ENCODE measurements at regions not wholly inside any gene's neighbourhood (a gene's known extent, or its start where the extent isn't known, plus 50 kb on each side); places are given as distances from the start of the nearest gene placed in this dataset.

DNA sequence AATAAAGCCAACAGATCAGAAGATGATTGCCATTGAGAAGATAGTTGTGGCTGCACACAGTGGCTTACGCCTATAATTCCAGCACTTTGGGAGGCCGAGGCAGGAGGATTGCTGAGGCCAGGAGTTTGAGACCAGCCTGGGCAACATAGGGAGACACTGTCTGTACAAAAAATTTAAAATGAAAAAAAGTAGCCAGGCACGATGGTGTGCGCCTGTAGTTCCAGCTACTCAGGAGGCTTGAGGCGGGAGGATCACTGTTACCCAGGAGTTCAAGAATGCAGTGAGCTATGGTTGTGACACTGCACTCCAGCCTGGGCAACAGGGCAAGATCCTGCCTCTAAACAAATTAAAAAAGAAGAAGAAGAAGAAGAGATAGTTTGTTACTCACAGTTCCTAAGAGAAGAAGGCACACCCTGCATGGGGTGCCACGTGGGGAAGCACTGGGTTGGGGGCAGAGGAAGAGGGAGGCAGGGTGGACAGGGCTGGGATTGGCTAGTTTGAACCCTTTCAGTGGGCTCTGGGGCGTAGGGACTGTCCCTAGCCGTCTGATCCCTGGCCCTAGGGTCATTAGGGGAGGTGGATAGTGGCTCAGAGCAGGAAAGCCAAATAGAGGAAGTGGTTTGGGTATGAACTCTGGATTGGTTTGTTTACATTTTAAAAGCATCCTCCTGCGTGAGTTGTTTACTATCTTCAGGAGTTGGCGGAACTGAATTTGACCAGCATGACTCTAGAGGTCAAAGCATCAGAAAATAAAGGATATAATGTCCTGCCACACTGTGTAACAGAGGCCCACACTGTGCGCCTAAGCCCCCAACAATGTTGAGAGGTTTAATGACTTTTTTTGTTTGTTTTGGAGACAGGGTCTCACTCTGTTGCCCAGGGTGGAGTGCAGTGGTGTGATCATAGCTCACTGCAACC is 60.5 kb upstream of the MEDAG start:
- peak; percentile 59 for DNase-seq (ENCODE audit: low spot score)

DNA sequence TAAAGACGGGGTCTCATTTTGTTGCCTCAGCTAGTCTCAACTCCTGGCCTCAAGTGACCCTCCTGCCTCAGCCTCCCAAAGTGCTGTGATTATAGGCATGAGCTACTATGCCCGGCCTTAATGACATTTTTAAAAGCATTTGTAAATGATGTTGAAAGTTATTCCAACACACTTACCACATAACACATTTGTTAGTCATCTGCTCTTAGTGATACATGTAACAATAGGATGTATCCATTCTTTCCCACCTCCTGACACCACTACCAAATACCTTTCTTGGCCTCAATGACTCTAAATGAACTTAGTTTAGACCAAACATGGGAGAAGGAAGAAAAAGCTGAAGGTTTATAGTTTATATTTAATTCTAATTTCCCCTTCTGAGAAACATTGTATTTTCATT is 59.8 kb upstream of the MEDAG start:
- peak; percentile 53 for DNase-seq (ENCODE audit: low spot score)

DNA sequence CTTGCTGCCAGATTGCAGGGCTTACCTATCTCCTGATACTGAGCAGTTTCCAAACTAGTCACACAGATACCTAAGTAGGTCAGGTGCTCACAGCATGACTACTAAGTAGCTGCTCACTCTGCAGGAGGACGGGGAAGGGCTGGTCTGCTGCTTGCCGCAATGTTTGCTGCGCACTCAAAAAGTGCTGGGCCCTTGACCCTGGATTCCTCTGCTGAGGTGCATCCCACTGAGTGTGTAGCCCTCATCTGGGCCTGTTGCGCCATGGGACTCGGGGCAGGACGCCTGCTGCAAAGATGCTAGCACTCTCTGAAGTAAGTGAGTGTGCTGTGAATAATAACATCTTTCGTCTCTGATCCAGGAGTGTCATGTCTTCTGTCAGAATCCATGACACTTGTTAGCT is 59.2 kb upstream of the MEDAG start:
- no peak for DNase-seq (ENCODE audit: low spot score)

DNA sequence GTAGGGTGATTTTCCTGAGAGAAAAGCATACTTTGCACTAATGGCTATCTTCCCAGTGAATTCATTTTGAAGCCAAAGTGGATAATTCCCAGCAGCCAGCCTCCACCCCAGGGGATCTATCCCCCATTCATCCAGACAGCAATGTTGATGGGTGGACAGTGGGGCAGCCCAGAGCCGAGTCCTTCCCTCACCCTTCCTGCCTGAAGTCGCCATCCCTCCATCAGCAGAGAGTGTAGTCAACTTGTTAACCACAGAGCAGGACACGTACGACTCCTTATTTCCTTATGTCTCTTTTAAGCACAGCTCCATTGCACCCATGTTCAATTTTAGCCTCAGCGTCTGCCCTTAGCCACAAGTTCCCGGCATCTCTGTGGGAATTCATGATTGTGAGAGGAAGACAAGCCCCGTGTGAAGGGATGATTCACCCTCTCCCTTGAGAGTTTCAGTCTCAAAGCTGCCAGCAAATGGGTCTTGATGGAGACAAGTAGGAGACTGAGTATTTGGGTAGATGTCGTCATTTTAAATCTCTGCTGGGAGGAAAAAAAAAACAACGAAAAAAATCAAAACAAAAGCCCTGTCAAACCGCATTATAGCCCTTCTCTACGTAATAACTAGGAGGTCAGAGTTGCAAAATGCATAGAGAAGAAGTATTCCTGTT is 58.3 kb upstream of the MEDAG start:
- no peak for DNase-seq (ENCODE audit: low spot score)

DNA sequence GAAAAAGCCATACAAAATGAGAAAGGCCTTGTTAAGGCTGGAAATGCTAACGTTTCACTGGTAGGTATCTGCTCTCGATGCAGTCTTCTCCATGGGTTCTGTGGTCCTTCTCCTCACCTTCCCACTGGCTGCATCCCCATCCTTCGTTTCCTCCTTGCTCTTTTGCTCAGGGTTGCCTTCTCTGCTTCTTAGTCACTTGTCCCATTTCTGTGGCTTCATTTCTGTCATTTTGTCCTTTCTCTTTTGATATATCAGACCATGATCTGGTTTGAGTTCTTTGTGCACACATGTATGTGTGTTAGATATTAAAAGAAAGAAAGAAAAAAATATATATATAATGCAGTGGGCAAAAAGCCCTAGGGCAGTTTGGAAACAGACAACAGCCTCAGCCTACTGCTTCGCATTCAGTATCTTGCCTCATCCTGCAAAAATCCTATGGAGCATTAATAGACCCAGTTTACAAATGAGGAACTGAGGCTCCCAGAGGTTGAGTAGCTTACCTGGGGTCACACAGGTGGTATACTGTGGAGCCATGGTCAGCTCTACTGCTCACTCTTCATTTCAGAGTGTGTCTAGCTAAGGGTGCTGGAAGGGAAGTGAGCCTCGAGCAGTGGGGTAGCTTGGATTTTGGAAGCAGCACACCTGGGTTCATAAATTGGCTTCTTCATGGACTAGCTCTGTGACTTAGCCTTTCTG is 57.6 kb upstream of the MEDAG start:
- no peak for DNase-seq (ENCODE audit: low spot score)

DNA sequence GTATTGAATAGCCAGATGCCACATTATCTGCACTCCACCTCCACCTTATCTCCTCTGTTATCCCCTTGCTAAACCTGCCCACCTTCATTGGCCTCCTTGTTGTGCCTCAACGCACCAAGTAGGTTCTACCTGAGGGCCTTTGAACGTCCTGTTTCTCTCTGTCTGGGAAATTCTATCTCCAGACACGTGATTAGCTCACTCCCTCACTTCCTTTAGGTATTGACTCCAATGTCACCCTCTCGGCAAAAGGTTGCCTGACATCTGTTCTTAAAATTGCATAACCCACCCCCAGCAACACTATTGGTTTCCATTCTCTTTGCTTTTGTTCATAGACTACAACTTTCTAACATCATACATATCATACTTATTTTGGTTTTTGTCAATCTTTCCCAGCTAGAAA is 56.5 kb upstream of the MEDAG start:
- no peak for DNase-seq (ENCODE audit: low spot score)

DNA sequence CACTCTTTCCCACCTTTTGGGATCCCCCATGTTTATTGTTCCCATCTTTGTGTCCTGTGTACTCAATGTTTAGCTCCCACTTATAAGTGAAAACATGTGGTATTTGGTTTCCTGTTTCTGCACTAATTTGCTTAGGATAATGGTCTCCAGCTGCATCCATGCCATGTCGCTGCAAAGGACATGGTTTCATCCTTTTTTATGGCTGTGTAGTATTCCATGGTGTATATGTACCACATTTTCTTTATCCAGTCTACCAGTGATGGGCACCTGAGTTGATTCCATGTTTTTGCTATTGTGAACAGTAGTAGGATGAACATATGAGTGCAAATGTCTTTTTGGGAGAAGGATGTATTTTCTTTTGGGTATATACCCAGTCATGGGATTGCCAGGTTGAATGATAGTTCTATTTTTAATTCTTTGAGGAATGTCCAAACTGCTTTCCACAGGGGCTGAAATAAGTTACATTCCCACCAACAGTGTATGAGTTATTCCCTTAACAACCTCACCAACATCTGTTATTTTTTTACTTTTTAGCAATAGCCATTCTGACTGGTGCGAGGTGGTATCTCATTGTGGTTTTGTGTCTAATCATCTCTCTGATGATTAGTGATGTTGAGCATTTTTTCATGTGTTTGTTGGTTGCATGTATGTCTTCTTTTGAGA is 55.7 kb upstream of the MEDAG start:
- DNase-seq (ENCODE audit: low spot score) = no peak

DNA sequence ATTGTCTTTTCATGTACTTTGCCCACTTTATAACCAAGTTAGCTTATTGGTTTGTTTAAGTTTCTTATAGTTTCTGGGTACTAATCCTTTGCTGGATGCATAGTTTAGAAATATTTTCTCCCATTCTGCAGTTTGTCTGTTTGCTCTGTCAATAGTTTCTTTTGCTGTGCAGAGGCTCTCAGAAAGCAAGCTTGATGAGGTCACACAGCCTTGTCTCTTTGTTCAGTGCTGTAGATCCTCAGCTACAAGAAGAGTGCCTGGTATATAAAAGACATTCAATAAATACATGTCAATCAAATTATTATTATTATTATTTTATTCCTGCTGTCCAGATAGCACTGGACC is 55.2 kb upstream of the MEDAG start:
- DNase-seq (ENCODE audit: low spot score) = no peak

DNA sequence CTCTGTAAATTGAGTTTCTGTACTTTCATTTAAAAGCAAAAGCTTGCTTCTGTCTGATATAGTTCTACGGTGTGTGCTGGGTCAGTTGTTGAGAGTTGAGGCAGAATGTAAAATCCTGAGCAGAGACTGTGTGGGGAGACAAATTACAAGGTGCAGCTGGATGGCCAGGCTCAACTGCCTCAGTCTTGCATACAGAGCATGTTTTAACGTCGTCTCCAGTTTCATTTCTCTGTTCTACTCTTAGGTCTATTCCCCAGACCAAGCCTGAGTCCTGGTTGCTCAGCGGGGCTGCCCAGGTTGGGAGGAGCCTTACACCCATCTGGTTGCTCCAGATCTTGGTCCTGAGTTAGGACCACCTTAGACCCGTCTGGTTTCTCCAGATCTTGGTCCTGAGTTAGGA is 54.4 kb upstream of the MEDAG start:
- DNase-seq (ENCODE audit: low spot score) = no peak

DNA sequence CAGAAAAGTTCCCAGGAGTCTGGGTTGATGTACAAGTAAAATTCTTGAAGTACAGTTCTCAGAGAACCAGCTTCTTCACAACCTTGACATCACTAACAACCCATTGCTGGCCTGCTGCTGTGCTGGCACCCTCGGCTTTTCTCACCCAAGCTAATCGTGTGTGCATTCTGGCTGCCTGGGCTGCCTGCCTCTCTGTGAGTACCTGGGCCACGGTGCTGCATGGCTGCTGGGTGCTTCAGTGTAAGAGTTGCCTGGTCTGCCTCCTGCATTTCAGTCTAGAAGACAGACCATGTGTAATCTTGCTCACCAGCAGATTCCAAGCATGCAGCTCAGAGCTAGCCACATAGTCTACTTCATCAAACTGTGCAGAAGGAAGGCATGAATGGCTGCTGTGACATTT is 50.5 kb upstream of the MEDAG start:
- no peak for DNase-seq (ENCODE audit: low spot score)

DNA sequence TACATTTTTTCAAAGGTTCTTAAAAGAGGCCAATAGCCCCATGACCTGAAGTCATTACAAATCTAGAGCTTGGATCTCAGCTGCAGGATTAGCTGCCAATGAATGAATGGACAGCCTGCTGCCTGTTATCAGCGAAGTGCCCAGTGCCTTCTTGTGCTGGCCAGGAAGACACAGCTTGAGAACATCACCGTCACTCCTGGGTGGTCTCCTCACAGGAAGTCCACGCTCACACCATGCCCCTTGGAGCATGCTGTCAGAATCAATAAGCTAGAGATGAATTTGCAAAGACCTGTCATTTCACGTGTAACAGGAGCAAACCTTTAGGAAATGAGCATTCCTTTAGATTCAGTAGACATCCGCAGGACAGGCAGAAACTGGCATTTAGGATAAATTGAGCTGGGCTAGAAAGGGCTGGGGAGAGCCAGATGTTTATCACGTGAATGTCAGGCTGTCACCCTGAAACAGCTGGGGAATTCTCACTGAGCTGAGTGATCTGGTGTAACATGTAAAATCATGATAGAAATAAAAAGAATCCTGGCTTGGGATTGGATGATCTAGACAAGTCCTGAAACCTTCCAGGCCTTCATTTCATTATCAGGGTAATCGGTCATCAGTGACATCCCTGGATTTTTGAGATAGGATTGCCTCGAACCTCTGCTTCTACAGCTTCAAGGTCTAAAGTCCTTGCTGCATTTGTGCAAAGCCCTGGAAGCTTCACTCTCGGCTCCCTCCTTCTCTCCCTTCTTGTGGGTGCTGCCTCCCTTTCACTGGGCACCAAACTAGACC is 49.9 kb upstream of the MEDAG start:
- no peak for DNase-seq (ENCODE audit: low spot score)

Measured in SW480 (cell line).